Fibroblast of lung (primary cell): ENCODE measurements at regions not wholly inside any gene's neighbourhood (a gene's known extent, or its start where the extent isn't known, plus 50 kb on each side); places are given as distances from the start of the nearest gene placed in this dataset.
"Not testable (repeated sequence)": the region's sequence is repeated elsewhere in the genome, so short reads cannot be mapped to it uniquely, and the experiment has no call there.

Source experiments
- DNase-seq, 2 donors: peaks; one replicate each; pipeline versions ENCODE4 v3.0.0 to v3.0.0-alpha.2; 2010; ENCODE audit warnings: low read depth in 2 of 2
- H2AFZ ChIP-seq: 2 replicates; pipeline ENCODE4 v1.5.1; 2012; ENCODE audit warnings: low read length, control low read depth, inconsistent platforms
- H3K27ac ChIP-seq: 2 replicates; pipeline ENCODE4 v1.5.1; 2011; ENCODE audit warnings: low read length, control low read depth; ENCODE audit not compliant: insufficient read depth
- H3K27me3 ChIP-seq: 2 replicates; pipeline ENCODE4 v1.5.1; 2011; ENCODE audit warnings: mild to moderate bottlenecking, low read length; ENCODE audit not compliant: control insufficient read depth, insufficient read depth
- H3K36me3 ChIP-seq: 2 replicates; pipeline ENCODE4 v1.5.1; 2011; ENCODE audit warnings: low read length; ENCODE audit not compliant: control insufficient read depth, insufficient read depth
- H3K4me1 ChIP-seq: 2 replicates; pipeline ENCODE4 v1.5.1; 2011; ENCODE audit warnings: low read length; ENCODE audit not compliant: control insufficient read depth, insufficient read depth; ENCODE audit errors: extremely low read depth
- H3K4me2 ChIP-seq: 2 replicates; pipeline ENCODE4 v1.5.1; 2011; ENCODE audit warnings: low read length, control low read depth; ENCODE audit not compliant: insufficient read depth; ENCODE audit errors: extremely low read depth
- H3K4me3 ChIP-seq, 4 experiments: fragments of 200-600 bp in 1 of 4; sonication (generic) in 1 of 4; replicated peaks in 1 of 4; 2 replicates each; pipeline ENCODE4 v1.5.1; 2011 to 2016; ENCODE audit warnings: low read length in 4 of 4, low read depth in 3 of 4, mild to moderate bottlenecking in 3 of 4, control low read depth in 2 of 4, inconsistent platforms in 1 of 4, mixed read lengths in 1 of 4; ENCODE audit not compliant: insufficient read depth in 1 of 4; ENCODE audit errors: control extremely low read depth in 1 of 4
- H3K79me2 ChIP-seq: 2 replicates; pipeline ENCODE4 v1.5.1; 2012; ENCODE audit warnings: mild to moderate bottlenecking, low read length, inconsistent platforms; ENCODE audit not compliant: control insufficient read depth, insufficient read depth
- H3K9ac ChIP-seq: 2 replicates; pipeline ENCODE4 v1.5.1; 2011; ENCODE audit warnings: mild to moderate bottlenecking, low read length, control low read depth; ENCODE audit not compliant: insufficient read depth
- H3K9me3 ChIP-seq: 2 replicates; pipeline ENCODE4 v1.5.1; 2012; ENCODE audit warnings: low read depth, low read length; ENCODE audit not compliant: control insufficient read depth, insufficient read depth
- H4K20me1 ChIP-seq: 2 replicates; pipeline ENCODE4 v1.5.1; 2011; ENCODE audit warnings: low read length; ENCODE audit not compliant: control insufficient read depth, insufficient read depth; ENCODE audit errors: extremely low read depth
- EZH2 ChIP-seq: IDR thresholded peaks from 2 replicates; pipeline ENCODE4 v1.5.1; 2012; ENCODE audit warnings: low read length, control low read depth, mild to moderate bottlenecking; ENCODE audit errors: missing control alignments
- TF ChIP-seq, protein P1 (sequence below), 2 donors: IDR thresholded peaks in 1 of 2; conservative IDR thresholded peaks in 1 of 2; 1 replicate in 1 of 2; 2 replicates in 1 of 2; pipeline ENCODE4 v1.5.1; 2011 to 2012; ENCODE audit warnings: low read length in 2 of 2, control low read depth in 1 of 2, inconsistent platforms in 1 of 2, low read depth in 1 of 2, mild to moderate bottlenecking in 1 of 2

DNA sequence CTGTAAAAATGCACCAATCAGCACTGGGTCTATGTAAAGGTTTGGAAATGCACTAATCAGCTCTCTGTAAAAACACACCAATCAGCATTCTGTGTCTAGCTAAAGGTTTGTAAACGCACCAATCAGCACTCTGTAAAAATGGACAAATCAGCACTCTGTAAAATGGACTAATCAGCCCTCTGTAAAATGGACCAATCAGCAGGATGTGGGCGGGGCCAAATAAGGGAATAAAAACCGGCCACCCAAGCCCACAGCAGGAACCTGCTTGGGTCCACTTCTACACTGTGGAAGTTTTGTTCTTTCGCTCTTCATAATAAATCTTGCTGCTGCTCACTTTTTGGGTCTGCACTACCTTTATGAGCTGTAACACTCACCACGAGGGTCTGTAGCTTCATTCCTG is 101.0 kb downstream of the SMC2 start:
- H3K4me3 ChIP-seq = not testable (repeated sequence)

DNA sequence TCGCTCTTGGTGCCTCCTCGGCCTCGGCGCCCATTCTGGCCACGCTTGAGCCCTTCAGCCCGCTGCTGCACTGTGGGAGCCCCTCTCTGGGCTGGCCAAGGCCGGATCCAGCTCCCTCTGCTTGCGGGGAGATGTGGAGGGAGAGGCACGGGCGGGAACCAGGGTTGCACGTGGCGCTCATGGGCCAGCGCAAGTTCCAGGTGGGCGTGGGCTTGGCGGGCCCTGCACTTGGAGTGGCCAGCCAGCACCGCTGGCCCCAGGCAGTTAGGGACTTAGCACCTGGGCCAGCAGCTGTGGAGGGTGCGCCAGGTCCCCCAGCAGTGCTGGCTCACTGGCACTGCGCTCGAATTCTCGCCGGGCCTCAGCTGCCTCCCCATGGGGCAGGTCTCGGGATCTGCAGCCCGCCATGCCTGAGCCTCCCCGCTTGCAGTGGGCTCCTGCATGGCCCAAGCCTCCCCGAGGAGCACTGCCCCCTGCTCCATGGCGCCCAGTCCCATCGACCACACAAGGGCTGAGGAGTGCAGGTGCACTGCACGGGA is 106.4 kb downstream of the SMC2 start:
- no peak overlapping the region for H2AFZ ChIP-seq
- no peak overlapping the region for H3K4me2 ChIP-seq
- no peaks in the 10 kb centered on the region for H3K4me1 ChIP-seq
- no peaks in the 10 kb centered on the region for H3K9me3 ChIP-seq
- H4K20me1 ChIP-seq = no peaks in the 10 kb centered on the region
- no peak overlapping the region for H3K9ac ChIP-seq
- no peak for DNase-seq
- TF ChIP-seq EZH2 = no peak
- TF ChIP-seq, protein P1, sequence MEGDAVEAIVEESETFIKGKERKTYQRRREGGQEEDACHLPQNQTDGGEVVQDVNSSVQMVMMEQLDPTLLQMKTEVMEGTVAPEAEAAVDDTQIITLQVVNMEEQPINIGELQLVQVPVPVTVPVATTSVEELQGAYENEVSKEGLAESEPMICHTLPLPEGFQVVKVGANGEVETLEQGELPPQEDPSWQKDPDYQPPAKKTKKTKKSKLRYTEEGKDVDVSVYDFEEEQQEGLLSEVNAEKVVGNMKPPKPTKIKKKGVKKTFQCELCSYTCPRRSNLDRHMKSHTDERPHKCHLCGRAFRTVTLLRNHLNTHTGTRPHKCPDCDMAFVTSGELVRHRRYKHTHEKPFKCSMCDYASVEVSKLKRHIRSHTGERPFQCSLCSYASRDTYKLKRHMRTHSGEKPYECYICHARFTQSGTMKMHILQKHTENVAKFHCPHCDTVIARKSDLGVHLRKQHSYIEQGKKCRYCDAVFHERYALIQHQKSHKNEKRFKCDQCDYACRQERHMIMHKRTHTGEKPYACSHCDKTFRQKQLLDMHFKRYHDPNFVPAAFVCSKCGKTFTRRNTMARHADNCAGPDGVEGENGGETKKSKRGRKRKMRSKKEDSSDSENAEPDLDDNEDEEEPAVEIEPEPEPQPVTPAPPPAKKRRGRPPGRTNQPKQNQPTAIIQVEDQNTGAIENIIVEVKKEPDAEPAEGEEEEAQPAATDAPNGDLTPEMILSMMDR (conservative IDR thresholded peaks at IDR 0.05 in 1 of 2, IDR thresholded peaks at IDR 0.05 in 1 of 2; ENCODE audit: low read depth in 1 of 2, low read length in 2 of 2) = no peak
- no peaks in the 10 kb centered on the region for H3K36me3 ChIP-seq
- H3K4me3 ChIP-seq = no peak overlapping the region
- no peaks in the 10 kb centered on the region for H3K27me3 ChIP-seq
- no peak overlapping the region for H3K27ac ChIP-seq
- H3K79me2 ChIP-seq = no peaks in the 10 kb centered on the region

More for the DNA sequence above, 101.0 kb downstream of the SMC2 start:
- H3K79me2 ChIP-seq, H3K4me2 ChIP-seq, H3K27ac ChIP-seq, H3K27me3 ChIP-seq, H3K36me3 ChIP-seq, H3K4me1 ChIP-seq, H3K9ac ChIP-seq, H3K9me3 ChIP-seq, H4K20me1 ChIP-seq, H2AFZ ChIP-seq, DNase-seq: not testable (repeated sequence)

DNA sequence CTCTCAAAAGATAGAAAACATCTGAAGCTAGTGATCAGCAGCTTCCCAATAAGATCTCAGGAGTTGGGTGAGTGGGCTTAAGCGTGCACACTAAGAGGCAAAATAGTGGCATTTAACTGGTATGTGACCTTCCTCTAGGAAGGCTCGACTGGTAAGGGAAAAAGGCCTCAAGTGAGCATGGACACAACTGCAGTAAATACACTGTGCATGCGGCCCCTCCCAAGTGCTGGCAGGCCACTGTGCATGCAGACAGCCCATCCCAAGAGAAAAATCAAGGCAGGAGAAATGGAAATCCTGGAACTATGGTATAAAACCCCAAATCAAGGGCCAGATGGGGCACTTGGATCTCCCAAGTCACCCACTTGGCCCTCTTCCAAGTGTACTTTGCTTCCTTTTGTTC is 112.7 kb downstream of the SMC2 start:
- no peak overlapping the region for H3K27ac ChIP-seq
- H4K20me1 ChIP-seq = no peaks in the 10 kb centered on the region
- H3K4me2 ChIP-seq = no peak overlapping the region
- no peak for DNase-seq
- H3K36me3 ChIP-seq = no peaks in the 10 kb centered on the region
- H3K9me3 ChIP-seq = no peaks in the 10 kb centered on the region
- H3K79me2 ChIP-seq = no peaks in the 10 kb centered on the region
- no peak overlapping the region for H3K9ac ChIP-seq
- H3K4me1 ChIP-seq = no peaks in the 10 kb centered on the region
- no peak overlapping the region for H3K4me3 ChIP-seq
- TF ChIP-seq EZH2 = no peak
- TF ChIP-seq, protein P1 (conservative IDR thresholded peaks at IDR 0.05 in 1 of 2, IDR thresholded peaks at IDR 0.05 in 1 of 2; ENCODE audit: low read depth in 1 of 2, low read length in 2 of 2) = no peak
- no peak overlapping the region for H2AFZ ChIP-seq
- H3K27me3 ChIP-seq = no peaks in the 10 kb centered on the region
